Liver (tissue), 3 donors: ENCODE measurements at regions not wholly inside any gene's neighbourhood (a gene's known extent, or its start where the extent isn't known, plus 50 kb on each side); places are given as distances from the start of the nearest gene placed in this dataset.

ENCODE experiments used
- CTCF ChIP-seq: fragments of 150-350 bp; IDR thresholded peaks from 2 replicates; pipeline ENCODE4 v1.5.1; 2017; ENCODE audit warnings: improper control_type of control experiment, low read depth, low read length; ENCODE audit not compliant: missing input control
- EGR1 ChIP-seq, 2 donors: IDR thresholded peaks; 2 replicates each; pipeline ENCODE4 v1.6.1; 2016 to 2018; ENCODE audit warnings: antibody characterized with exemption in 2 of 2, low read depth in 2 of 2
- GABPA ChIP-seq, 2 donors: IDR thresholded peaks in 1 of 2; conservative IDR thresholded peaks in 1 of 2; 2 replicates each; pipeline ENCODE4 v1.6.1; 2016; ENCODE audit warnings: antibody characterized with exemption in 2 of 2, mild to moderate bottlenecking in 1 of 2, moderate library complexity in 1 of 2
- JUND ChIP-seq, 2 donors: IDR thresholded peaks; 2 replicates each; pipeline ENCODE4 v1.6.1; 2016; ENCODE audit warnings: antibody characterized with exemption in 2 of 2
- RAD21 ChIP-seq, 2 donors: IDR thresholded peaks; 2 replicates each; pipeline ENCODE4 v1.6.1; 2016; ENCODE audit warnings: antibody characterized with exemption in 2 of 2, mild to moderate bottlenecking in 2 of 2
- REST ChIP-seq: IDR thresholded peaks from 2 replicates; pipeline ENCODE4 v1.6.1; 2016; ENCODE audit warnings: antibody characterized with exemption, mild to moderate bottlenecking
- SP1 ChIP-seq: IDR thresholded peaks from 2 replicates; pipeline ENCODE4 v1.6.1; 2018; ENCODE audit warnings: antibody characterized with exemption, mild to moderate bottlenecking
- TF ChIP-seq, protein P1 (sequence below): IDR thresholded peaks from 2 replicates; pipeline ENCODE4 v1.6.1; 2016; ENCODE audit warnings: antibody characterized with exemption
- TF ChIP-seq, protein P2 (sequence below): IDR thresholded peaks from 2 replicates; pipeline ENCODE4 v1.6.1; 2016; ENCODE audit warnings: antibody characterized with exemption
- donor health status: healthy.
- donor health status: healthy.

DNA sequence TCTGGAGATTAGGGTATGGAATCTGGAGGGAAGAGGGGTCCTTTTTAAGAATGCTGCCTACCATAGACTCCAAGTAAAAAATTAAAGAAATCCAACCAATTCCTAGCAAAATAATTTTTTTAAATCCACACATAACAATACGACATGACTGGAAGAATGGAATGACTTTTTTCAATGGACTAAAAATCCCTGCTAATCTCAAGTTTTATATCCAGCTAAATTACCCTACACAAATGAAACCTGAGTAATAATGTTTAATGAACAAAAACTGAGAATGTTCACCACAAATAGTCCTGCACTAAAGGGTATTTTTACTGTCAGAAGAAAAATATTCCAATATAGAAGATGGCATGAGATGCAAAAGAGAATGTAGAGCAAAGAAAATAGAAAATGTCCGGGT, 220.3 kb upstream of the AGTR1 start:
- TF ChIP-seq CTCF (no peak), REST (no peak), RAD21 (IDR thresholded peaks at IDR 0.05) (no peak), SP1 (no peak), JUND (IDR thresholded peaks at IDR 0.05) (no peak), EGR1 (IDR thresholded peaks at IDR 0.05; ENCODE audit: low read depth in 2 of 2) (no peak), GABPA (IDR thresholded peaks at IDR 0.05 in 1 of 2, conservative IDR thresholded peaks at IDR 0.05 in 1 of 2) (no peak)
- TF ChIP-seq, protein P1, sequence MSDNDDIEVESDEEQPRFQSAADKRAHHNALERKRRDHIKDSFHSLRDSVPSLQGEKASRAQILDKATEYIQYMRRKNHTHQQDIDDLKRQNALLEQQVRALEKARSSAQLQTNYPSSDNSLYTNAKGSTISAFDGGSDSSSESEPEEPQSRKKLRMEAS: no peak
- TF ChIP-seq, protein P2, sequence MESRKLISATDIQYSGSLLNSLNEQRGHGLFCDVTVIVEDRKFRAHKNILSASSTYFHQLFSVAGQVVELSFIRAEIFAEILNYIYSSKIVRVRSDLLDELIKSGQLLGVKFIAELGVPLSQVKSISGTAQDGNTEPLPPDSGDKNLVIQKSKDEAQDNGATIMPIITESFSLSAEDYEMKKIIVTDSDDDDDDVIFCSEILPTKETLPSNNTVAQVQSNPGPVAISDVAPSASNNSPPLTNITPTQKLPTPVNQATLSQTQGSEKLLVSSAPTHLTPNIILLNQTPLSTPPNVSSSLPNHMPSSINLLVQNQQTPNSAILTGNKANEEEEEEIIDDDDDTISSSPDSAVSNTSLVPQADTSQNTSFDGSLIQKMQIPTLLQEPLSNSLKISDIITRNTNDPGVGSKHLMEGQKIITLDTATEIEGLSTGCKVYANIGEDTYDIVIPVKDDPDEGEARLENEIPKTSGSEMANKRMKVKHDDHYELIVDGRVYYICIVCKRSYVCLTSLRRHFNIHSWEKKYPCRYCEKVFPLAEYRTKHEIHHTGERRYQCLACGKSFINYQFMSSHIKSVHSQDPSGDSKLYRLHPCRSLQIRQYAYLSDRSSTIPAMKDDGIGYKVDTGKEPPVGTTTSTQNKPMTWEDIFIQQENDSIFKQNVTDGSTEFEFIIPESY: no peak
